K562 (cell line): ENCODE measurements at regions not wholly inside any gene's neighbourhood (a gene's known extent, or its start where the extent isn't known, plus 50 kb on each side); places are given as distances from the start of the nearest gene placed in this dataset.

Experiments used
- BCLAF1 ChIP-seq, 2 experiments: fragments of 450-650 bp in 1 of 2; IDR thresholded peaks; 2 replicates each; pipeline ENCODE4 v1.6.1; 2011 to 2017; ENCODE audit warnings: low read depth in 2 of 2, antibody characterized with exemption in 1 of 2, borderline replicate concordance in 1 of 2, low read length in 1 of 2, mild to moderate bottlenecking in 1 of 2, mixed read lengths in 1 of 2; ENCODE audit not compliant: control insufficient read depth in 1 of 2
- ETS1 ChIP-seq: conservative IDR thresholded peaks from 2 replicates; pipeline ENCODE4 v1.6.1; 2011; ENCODE audit warnings: low read depth, mild to moderate bottlenecking, low read length; ENCODE audit not compliant: control insufficient read depth
- GABPA ChIP-seq: fragments of 200-800 bp; sonication (Bioruptor generic); conservative IDR thresholded peaks from 2 replicates; pipeline ENCODE4 v1.6.1; 2016; ENCODE audit warnings: low read depth, missing genetic modification characterization, missing compliant biosample characterization
- GATAD2A ChIP-seq: fragments of 450-650 bp; IDR thresholded peaks from 2 replicates; pipeline ENCODE4 v1.6.1; 2017
- HNRNPL ChIP-seq: fragments of 200-400 bp; formaldehyde crosslinking; IDR thresholded peaks from 2 replicates; pipeline ENCODE4 v1.6.1; 2017; ENCODE audit warnings: low read depth, mild to moderate bottlenecking, low read length
- JUND ChIP-seq, 2 experiments: IDR thresholded peaks; 2 replicates in 1 of 2; 3 replicates in 1 of 2; pipeline ENCODE4 v1.6.1; 2011; ENCODE audit warnings: borderline replicate concordance in 2 of 2, low read depth in 2 of 2, low read length in 2 of 2, improper control_type of control experiment in 1 of 2, missing biosample characterization in 1 of 2, missing genetic modification characterization in 1 of 2, missing genetic modification reagents in 1 of 2
- LCOR ChIP-seq: sonication (generic); formaldehyde crosslinking; IDR thresholded peaks from 2 replicates; pipeline ENCODE4 v1.8.0; 2022; ENCODE audit warnings: mild to moderate bottlenecking, missing genetic modification reagents
- MCM5 ChIP-seq: fragments of 450-650 bp; IDR thresholded peaks from 2 replicates; pipeline ENCODE4 v1.6.1; 2016; ENCODE audit warnings: low read depth
- MEIS2 ChIP-seq: fragments of 450-650 bp; IDR thresholded peaks from 2 replicates; pipeline ENCODE4 v1.6.1; 2014; ENCODE audit warnings: mild to moderate bottlenecking; ENCODE audit not compliant: partially characterized antibody
- NCOA2 ChIP-seq, 2 experiments: fragments of 450-650 bp; IDR thresholded peaks; 2 replicates each; pipeline ENCODE4 v1.6.1; 2018; ENCODE audit warnings: mild to moderate bottlenecking in 2 of 2, moderate library complexity in 1 of 2; ENCODE audit not compliant: partially characterized antibody in 2 of 2
- PHF20 ChIP-seq: fragments of 450-650 bp; IDR thresholded peaks from 2 replicates; pipeline ENCODE4 v1.6.1; 2018; ENCODE audit not compliant: partially characterized antibody
- PTBP1 ChIP-seq: fragments of 200-400 bp; formaldehyde crosslinking; IDR thresholded peaks from 2 replicates; pipeline ENCODE4 v1.6.1; 2017; ENCODE audit warnings: low read depth, low read length
- ZNF24 ChIP-seq: fragments of 450-650 bp; IDR thresholded peaks from 2 replicates; pipeline ENCODE4 v1.6.1; 2016
- ZNF407 ChIP-seq: fragments of 450-650 bp; IDR thresholded peaks from 2 replicates; pipeline ENCODE4 v1.6.1; 2016; ENCODE audit warnings: low read depth
- ZNF584 ChIP-seq: fragments of 200-800 bp; sonication (Bioruptor generic); IDR thresholded peaks from 2 replicates; pipeline ENCODE4 v1.6.1; 2016; ENCODE audit warnings: low read depth, mild to moderate bottlenecking, missing genetic modification characterization, missing compliant biosample characterization
- ZSCAN32 ChIP-seq: fragments of 450-650 bp; formaldehyde crosslinking; IDR thresholded peaks from 2 replicates; pipeline ENCODE4 v1.4.0; 2020; ENCODE audit warnings: mild to moderate bottlenecking, moderate library complexity

DNA sequence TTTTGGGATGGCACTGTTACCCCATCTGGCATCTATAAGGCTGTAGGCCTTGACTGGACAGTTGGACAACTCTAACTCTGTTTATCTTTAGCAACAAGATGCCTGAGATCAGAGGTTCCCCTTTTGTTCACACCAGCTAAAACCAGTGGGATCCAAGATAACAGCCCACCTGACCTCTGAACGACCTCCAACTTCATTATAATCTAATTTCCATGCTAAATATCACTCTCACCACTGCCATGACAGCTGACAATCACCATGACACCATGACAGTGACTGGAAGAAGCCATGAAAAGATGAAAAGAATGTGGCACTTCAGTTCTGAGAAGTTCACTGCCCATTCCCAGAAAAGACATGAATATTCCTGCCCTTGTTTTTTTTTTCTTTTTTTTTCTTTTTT lies 281.4 kb upstream of the TAC1 start (continued):
- TF ChIP-seq ETS1 (no peak), ZNF24 (no peak), MEIS2 (peak; percentile 89), ZNF407 (no peak), NCOA2 (IDR thresholded peaks at IDR 0.05; ENCODE audit: partially characterized antibody in 2 of 2) (no peak), BCLAF1 (IDR thresholded peaks at IDR 0.05; ENCODE audit: borderline replicate concordance in 1 of 2, control insufficient read depth in 1 of 2, low read depth in 2 of 2, low read length in 1 of 2) (no peak), PHF20 (no peak), GABPA (no peak), ZSCAN32 (CRISPR knock-in tag) (no peak), GATAD2A (no peak), ZNF584 (no peak), LCOR (peak; percentile 53; the same call in 1 of the 2 replicates), HNRNPL (no peak), JUND (IDR thresholded peaks at IDR 0.05; ENCODE audit: borderline replicate concordance, low read depth, low read length) (no peak), JUND (tag; IDR thresholded peaks at IDR 0.05; ENCODE audit: borderline replicate concordance, low read depth, low read length) (0 out of 3 replicates have a peak, but pooled peaks have one; percentile 22), PTBP1 (no peak), MCM5 (no peak)
